HG03064 (cell line): ENCODE measurements at regions not wholly inside any gene's neighbourhood (a gene's known extent, or its start where the extent isn't known, plus 50 kb on each side); places are given as distances from the start of the nearest gene placed in this dataset.
"Not testable (repeated sequence)": the region's sequence is repeated elsewhere in the genome, so short reads cannot be mapped to it uniquely, and the experiment has no call there.

Experiments
- ATAC-seq: cut with Tn5 transposase; IDR thresholded peaks from one replicate; pipeline ENCODE4 v1.9.1; 2021; ENCODE audit warnings: low read depth; ENCODE audit not compliant: unreplicated experiment

GRCh38 chr6:9085709-9086070 lies 650.3 kb upstream of the SLC35B3 start:
- ATAC-seq: no peak

- no peak for ATAC-seq
Observed at GRCh38 chr6:9085054-9085708, 649.8 kb upstream of the SLC35B3 start.

- no peak for ATAC-seq
Observed at GRCh38 chr6:9083108-9083507, 647.8 kb upstream of the SLC35B3 start.

- no peak for ATAC-seq
Observed at GRCh38 chr6:9066726-9067125, 631.4 kb upstream of the SLC35B3 start.

- no peak for ATAC-seq
Observed at GRCh38 chr6:9064156-9064555, 628.8 kb upstream of the SLC35B3 start.

GRCh38 chr6:9062596-9062995 lies 627.3 kb upstream of the SLC35B3 start:
- no peak for ATAC-seq

- ATAC-seq: no peak
Observed at GRCh38 chr6:9057937-9058336, 622.6 kb upstream of the SLC35B3 start.

GRCh38 chr6:9056556-9056955 lies 621.2 kb upstream of the SLC35B3 start:
- ATAC-seq: no peak

GRCh38 chr6:9044426-9044825 lies 609.1 kb upstream of the SLC35B3 start:
- ATAC-seq: no peak

- no peak for ATAC-seq
Observed at GRCh38 chr6:9040718-9041117, 605.4 kb upstream of the SLC35B3 start.

GRCh38 chr6:9039258-9039657 lies 603.9 kb upstream of the SLC35B3 start:
- no peak for ATAC-seq

GRCh38 chr6:9028086-9028485 lies 592.7 kb upstream of the SLC35B3 start:
- no peak for ATAC-seq

GRCh38 chr6:9025796-9026394 lies 590.5 kb upstream of the SLC35B3 start:
- no peak for ATAC-seq

GRCh38 chr6:9025228-9025627 lies 589.9 kb upstream of the SLC35B3 start:
- no peak for ATAC-seq

- ATAC-seq: not testable (repeated sequence)
Observed at GRCh38 chr6:9024246-9024645, 588.9 kb upstream of the SLC35B3 start.

GRCh38 chr6:9020001-9020400 lies 584.7 kb upstream of the SLC35B3 start:
- no peak for ATAC-seq

- no peak for ATAC-seq
Observed at GRCh38 chr6:9009931-9010330, 574.6 kb upstream of the SLC35B3 start.

GRCh38 chr6:9007027-9007426 lies 571.7 kb upstream of the SLC35B3 start:
- ATAC-seq: no peak

- ATAC-seq: no peak
Observed at GRCh38 chr6:9002833-9003232, 567.5 kb upstream of the SLC35B3 start.

GRCh38 chr6:8995156-8995555 lies 559.8 kb upstream of the SLC35B3 start:
- ATAC-seq: no peak

- ATAC-seq: no peak
Observed at GRCh38 chr6:8993111-8993510, 557.8 kb upstream of the SLC35B3 start.

- ATAC-seq: no peak
Observed at GRCh38 chr6:8991844-8992243, 556.5 kb upstream of the SLC35B3 start.

GRCh38 chr6:8990075-8990474 lies 554.7 kb upstream of the SLC35B3 start:
- ATAC-seq: no peak
